Breast epithelium (tissue), 3 donors: ENCODE measurements at regions not wholly inside any gene's neighbourhood (a gene's known extent, or its start where the extent isn't known, plus 50 kb on each side); places are given as distances from the start of the nearest gene placed in this dataset.
"Not testable (repeated sequence)": the region's sequence is repeated elsewhere in the genome, so short reads cannot be mapped to it uniquely, and the experiment has no call there.

ENCODE experiments used
- CTCF ChIP-seq, 3 donors: fragments of 450-650 bp; IDR thresholded peaks; one replicate each; pipeline ENCODE4 v1.5.1; 2016 to 2017; ENCODE audit warnings: antibody characterized with exemption in 3 of 3, mild to moderate bottlenecking in 3 of 3, moderate library complexity in 3 of 3
- POLR2A ChIP-seq: fragments of 450-650 bp; IDR thresholded peaks from one replicate; pipeline ENCODE4 v1.6.1; 2016; ENCODE audit warnings: antibody characterized with exemption, mild to moderate bottlenecking, moderate library complexity

GRCh38 chr22:22734395-22735272 lies 90.2 kb downstream of the GGTLC2 start:
- TF ChIP-seq CTCF (IDR thresholded peaks at IDR 0.05); POLR2A: not testable (repeated sequence)
